Right lobe of liver (tissue), 6 donors: ENCODE measurements at regions not wholly inside any gene's neighbourhood (a gene's known extent, or its start where the extent isn't known, plus 50 kb on each side); places are given as distances from the start of the nearest gene placed in this dataset.

Experiments used
- ATAC-seq, 4 donors: fragments of 200-7000 bp; cut with Tn5 transposase; one replicate each; pipeline ENCODE4 v1.9.1; 2020; ENCODE audit warnings: mild to moderate bottlenecking in 4 of 4, moderate library complexity in 4 of 4
- DNase-seq, 3 donors: peaks; one replicate each; pipeline ENCODE4 v3.0.0-alpha.2; 2020
- H3K27ac ChIP-seq, 3 donors: fragments of 200-600 bp; one replicate each; pipeline ENCODE4 v1.8.0; 2022
- H3K27me3 ChIP-seq, 2 donors: fragments of 200-600 bp; one replicate each; pipeline ENCODE4 v1.8.0; 2022
- H3K36me3 ChIP-seq, 4 donors: fragments of 200-600 bp; sonication (generic) in 1 of 4; one replicate each; pipeline versions ENCODE4 v1.5.1 to v1.8.0; 2017 to 2022; ENCODE audit warnings: control low read depth in 1 of 4
- H3K4me1 ChIP-seq, 4 donors: fragments of 200-600 bp; sonication (generic) in 1 of 4; one replicate each; pipeline versions ENCODE4 v1.5.1 to v1.8.0; 2017 to 2022; ENCODE audit warnings: control low read depth in 1 of 4
- H3K4me3 ChIP-seq, 3 donors: fragments of 200-600 bp; one replicate each; pipeline ENCODE4 v1.8.0; 2022
- H3K9me3 ChIP-seq, 4 donors: fragments of 200-600 bp; sonication (generic) in 1 of 4; one replicate each; pipeline versions ENCODE4 v1.5.1 to v1.8.0; 2017 to 2022; ENCODE audit warnings: control low read depth in 1 of 4
- POLR2A ChIP-seq: fragments of 450-650 bp; IDR thresholded peaks from one replicate; pipeline ENCODE4 v1.6.1; 2017; ENCODE audit warnings: antibody characterized with exemption, mild to moderate bottlenecking
- WGBS: methylation state at CpG from one replicate; pipeline ENCODE4 v1.1.6; 2018; ENCODE audit warnings: low coverage, low lambda C conversion rate; ENCODE audit not compliant: insufficient coverage; ENCODE audit errors: missing lambda C conversion rate; 5-methylcytosine and 5-hydroxymethylcytosine counted together
- intact Hi-C, 2 donors: fragments of 100-400 bp; cut with DNase I; formaldehyde crosslinking; loops; one replicate each; pipeline versions ENCODE4 v1.11.2 to v1.14.1; 2022
- TF ChIP-seq, protein P1 (sequence below), 4 donors: fragments of 200-600 bp in 3 of 4; fragments of 450-650 bp in 1 of 4; IDR thresholded peaks; one replicate each; pipeline versions ENCODE4 v1.5.1 to v1.8.0; 2016 to 2022; ENCODE audit warnings: antibody characterized with exemption in 4 of 4, mild to moderate bottlenecking in 2 of 4
- donor health status: DM: no; HTN: yes; CAD: no.
- donor health status: DM: no; HTN: no; CAD: no.
- donor health status: DM: no; HTN: no; CAD: no.
- donor health status: DM: no; HTN: yes; CAD: no.
- donor health status: DM: no; HTN: yes; CAD: no.

DNA sequence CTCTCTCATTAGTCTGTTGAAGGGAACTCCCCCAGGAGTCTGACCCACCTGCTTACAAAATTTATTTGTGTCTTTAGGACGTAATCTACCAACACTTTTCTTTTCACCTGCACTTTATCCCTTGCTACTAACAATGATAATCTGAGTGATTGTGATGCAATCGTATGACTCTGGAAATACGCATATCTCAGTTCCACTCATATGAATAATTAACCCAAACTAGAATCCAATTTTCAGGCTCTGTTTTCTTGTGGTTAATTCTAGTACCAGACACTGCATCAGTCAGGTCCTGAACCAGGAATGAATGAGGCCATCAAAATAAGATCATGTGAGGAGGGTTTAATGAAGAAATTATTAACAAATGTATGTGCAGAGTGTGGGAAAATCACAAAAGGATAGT lies 158.4 kb upstream of the SRD5A2 start:
- ATAC-seq = peak; percentile 45 to 63 (median 55)
- TF ChIP-seq POLR2A = no peak
- TF ChIP-seq, protein P1, sequence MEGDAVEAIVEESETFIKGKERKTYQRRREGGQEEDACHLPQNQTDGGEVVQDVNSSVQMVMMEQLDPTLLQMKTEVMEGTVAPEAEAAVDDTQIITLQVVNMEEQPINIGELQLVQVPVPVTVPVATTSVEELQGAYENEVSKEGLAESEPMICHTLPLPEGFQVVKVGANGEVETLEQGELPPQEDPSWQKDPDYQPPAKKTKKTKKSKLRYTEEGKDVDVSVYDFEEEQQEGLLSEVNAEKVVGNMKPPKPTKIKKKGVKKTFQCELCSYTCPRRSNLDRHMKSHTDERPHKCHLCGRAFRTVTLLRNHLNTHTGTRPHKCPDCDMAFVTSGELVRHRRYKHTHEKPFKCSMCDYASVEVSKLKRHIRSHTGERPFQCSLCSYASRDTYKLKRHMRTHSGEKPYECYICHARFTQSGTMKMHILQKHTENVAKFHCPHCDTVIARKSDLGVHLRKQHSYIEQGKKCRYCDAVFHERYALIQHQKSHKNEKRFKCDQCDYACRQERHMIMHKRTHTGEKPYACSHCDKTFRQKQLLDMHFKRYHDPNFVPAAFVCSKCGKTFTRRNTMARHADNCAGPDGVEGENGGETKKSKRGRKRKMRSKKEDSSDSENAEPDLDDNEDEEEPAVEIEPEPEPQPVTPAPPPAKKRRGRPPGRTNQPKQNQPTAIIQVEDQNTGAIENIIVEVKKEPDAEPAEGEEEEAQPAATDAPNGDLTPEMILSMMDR (IDR thresholded peaks at IDR 0.05) = no peak
- H3K27me3 ChIP-seq = no peaks in the 10 kb centered on the region
- 37% methylated on average over 3 of the region's 3 CpGs for WGBS
- peaks cover 0 to 7% (median 2%) of the 10 kb centered on the region in 4 donors for H3K4me1 ChIP-seq
- H3K4me3 ChIP-seq = no peak overlapping the region
- intact Hi-C loops = no loop called here
- no peaks in the 10 kb centered on the region for H3K9me3 ChIP-seq
- H3K27ac ChIP-seq = no peak overlapping the region
- no peaks in the 10 kb centered on the region for H3K36me3 ChIP-seq
- no peak for DNase-seq

DNA sequence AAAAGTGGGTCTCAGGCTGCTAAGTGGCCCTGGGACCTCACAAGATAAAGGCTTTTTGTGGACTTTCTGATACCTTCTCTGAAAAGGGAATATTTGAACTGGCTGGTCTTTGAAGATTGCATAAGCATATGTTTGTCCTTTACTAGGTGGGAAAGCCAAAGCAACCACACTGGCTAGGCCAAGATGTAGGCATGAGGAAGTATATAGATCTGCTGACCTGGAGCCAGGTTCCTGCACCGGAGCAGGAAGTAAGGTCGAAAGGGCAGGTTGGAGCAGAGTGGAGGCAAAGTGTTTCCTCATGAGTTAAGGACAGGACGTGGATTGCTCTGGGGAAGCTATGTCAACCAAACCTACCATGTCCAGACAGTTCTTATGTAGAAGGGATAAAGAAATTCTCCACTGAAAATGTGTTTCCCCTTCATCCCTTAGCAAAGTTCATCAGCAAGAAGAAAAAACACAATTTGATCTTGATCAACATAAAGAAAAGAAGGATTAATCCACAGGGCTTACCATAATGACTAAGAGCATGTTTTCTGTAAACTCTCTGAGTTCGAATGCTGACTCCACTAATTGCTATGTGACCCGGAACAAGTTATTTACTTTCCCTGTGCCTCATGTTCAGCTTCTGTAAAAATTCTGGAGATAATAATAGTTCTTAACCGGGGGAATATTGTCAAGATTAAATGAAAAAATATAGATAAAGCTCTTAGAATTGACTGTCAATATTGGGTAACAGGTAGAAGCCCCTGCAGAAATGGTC lies 156.1 kb upstream of the SRD5A2 start:
- intact Hi-C loops = no loop called here
- Histone ChIP-seq H3K36me3 (no peaks in the 10 kb centered on the region), H3K9me3 (no peaks in the 10 kb centered on the region), H3K27me3 (no peaks in the 10 kb centered on the region), H3K4me3 (no peak overlapping the region), H3K4me1 (peaks cover 0 to 7% (median 2%) of the 10 kb centered on the region in 4 donors), H3K27ac (no peak overlapping the region)
- TF ChIP-seq, protein P1 (IDR thresholded peaks at IDR 0.05) = no peak
- no peak for TF ChIP-seq POLR2A
- 36% methylated on average over 6 of the region's 6 CpGs for WGBS
- peak in 2 of 3 donors; percentile 54 to 58 for DNase-seq
- ATAC-seq = peak; percentile 85 to 95 (median 92)

DNA sequence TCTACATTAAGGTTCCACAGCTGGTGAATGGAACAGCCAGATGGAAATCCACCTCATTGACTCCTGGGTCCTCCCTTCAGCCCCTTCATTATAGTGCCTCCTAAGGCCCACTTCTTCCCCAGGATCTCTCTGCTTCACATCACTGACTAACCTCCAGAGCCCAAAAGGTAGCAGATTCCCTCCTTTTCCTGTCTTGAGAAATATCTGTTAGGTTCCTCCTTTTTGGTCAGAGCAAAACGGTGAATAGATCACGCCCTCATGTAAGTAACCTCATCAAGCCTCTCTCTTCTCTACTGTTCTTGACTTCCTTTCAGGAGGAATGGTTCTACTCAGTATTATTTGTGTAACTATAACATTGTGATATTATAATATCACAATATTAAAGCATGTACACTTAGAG lies 155.0 kb upstream of the SRD5A2 start:
- Histone ChIP-seq H3K9me3 (no peaks in the 10 kb centered on the region), H3K27me3 (no peaks in the 10 kb centered on the region), H3K27ac (no peak overlapping the region), H3K4me1 (peaks cover 0 to 7% (median 2%) of the 10 kb centered on the region in 4 donors), H3K36me3 (no peaks in the 10 kb centered on the region), H3K4me3 (no peak overlapping the region)
- DNase-seq (no peak), ATAC-seq (no peak)
- intact Hi-C loops = no loop called here
- TF ChIP-seq, protein P1 (IDR thresholded peaks at IDR 0.05) = no peak
- TF ChIP-seq POLR2A = no peak
- WGBS = 70% methylated on average over 2 of the region's 2 CpGs

DNA sequence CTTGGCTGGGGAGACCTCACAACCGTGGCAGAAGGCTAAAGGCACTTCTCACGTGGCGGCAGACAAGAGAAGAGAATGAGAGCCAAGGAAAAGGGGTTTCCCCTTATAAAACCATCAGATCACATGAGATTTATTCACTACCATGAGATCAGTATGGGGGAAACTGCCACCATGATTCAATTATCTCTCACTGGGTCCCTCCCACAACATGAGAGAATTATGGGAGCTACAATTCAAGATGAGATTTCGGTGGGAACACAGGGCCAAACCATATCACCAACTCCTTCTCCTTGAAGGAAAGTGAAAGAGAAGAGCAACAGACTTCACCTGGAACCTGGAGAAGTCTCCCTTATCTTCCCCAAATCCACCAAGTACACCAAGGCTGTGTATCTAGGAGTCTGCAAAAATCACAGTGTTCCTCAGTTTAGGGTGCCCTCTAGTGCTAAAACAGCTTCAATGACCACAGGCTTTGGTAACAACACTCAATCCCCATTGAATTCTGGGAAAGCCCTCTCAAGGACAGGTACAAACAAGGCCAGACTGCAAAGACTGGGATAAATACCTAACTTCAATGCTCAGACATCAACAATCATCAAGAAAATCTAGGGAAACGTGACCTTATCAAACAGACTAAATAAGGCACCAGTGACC lies 148.8 kb upstream of the SRD5A2 start:
- intact Hi-C loops = no loop called here
- 2% methylated on average over 4 of the region's 5 CpGs for whole genome bisulfite sequencing
- no peaks in the 10 kb centered on the region for H3K9me3 ChIP-seq
- peaks cover 0 to 15% (median 4%) of the 10 kb centered on the region in 4 donors for H3K4me1 ChIP-seq
- H3K4me3 ChIP-seq = peak overlapping the region in 2 of 3 donors; percentile 15 to 23
- no peaks in the 10 kb centered on the region for H3K36me3 ChIP-seq
- ATAC-seq = peak; percentile 81 to 92 (median 89)
- no peaks in the 10 kb centered on the region for H3K27me3 ChIP-seq
- H3K27ac ChIP-seq = peak overlapping the region; percentile 60 to 88 (median 73)
- DNase-seq = no peak
- TF ChIP-seq, protein P1 (IDR thresholded peaks at IDR 0.05) = peak; percentile 55 to 73 (median 68)
- TF ChIP-seq POLR2A = no peak
